GM23338 (cell line): ENCODE measurements at regions not wholly inside any gene's neighbourhood (a gene's known extent, or its start where the extent isn't known, plus 50 kb on each side); places are given as distances from the start of the nearest gene placed in this dataset.

Source experiments
- ATAC-seq: fragments of 200-7000 bp; cut with Tn5 transposase; 3 replicates; pipeline ENCODE4 v1.9.1; 2020
- DNase-seq: peaks from one replicate; pipeline ENCODE4 v3.0.0-alpha.2; 2015; ENCODE audit warnings: low spot score
- H2AFZ ChIP-seq: fragments of 200-600 bp; sonication (generic); 2 replicates; pipeline ENCODE4 v1.8.0; 2016; ENCODE audit warnings: antibody characterized with exemption, mild to moderate bottlenecking, moderate library complexity
- H3F3A ChIP-seq: fragments of 200-600 bp; sonication (generic); replicated peaks from 2 replicates; pipeline ENCODE4 v1.8.0; 2017; ENCODE audit warnings: antibody characterized with exemption, mixed run types, low read depth
- H3K27ac ChIP-seq: fragments of 200-600 bp; sonication (generic); 2 replicates; pipeline ENCODE4 v1.6.1; 2016; ENCODE audit warnings: low read depth
- H3K27me3 ChIP-seq: fragments of 200-600 bp; sonication (generic); 2 replicates; pipeline ENCODE4 v1.8.0; 2016; ENCODE audit warnings: mild to moderate bottlenecking, mixed run types, moderate library complexity; ENCODE audit not compliant: insufficient read depth
- H3K36me3 ChIP-seq: fragments of 200-600 bp; sonication (generic); 2 replicates; pipeline ENCODE4 v1.8.0; 2016; ENCODE audit warnings: mild to moderate bottlenecking; ENCODE audit not compliant: insufficient read depth
- H3K4me1 ChIP-seq: fragments of 200-600 bp; sonication (generic); 2 replicates; pipeline ENCODE4 v1.8.0; 2016; ENCODE audit warnings: mild to moderate bottlenecking, moderate library complexity; ENCODE audit not compliant: insufficient read depth
- H3K4me2 ChIP-seq: fragments of 200-600 bp; sonication (generic); 2 replicates; pipeline ENCODE4 v1.7.1; 2017; ENCODE audit warnings: mixed run types
- H3K4me3 ChIP-seq: fragments of 200-600 bp; sonication (generic); 2 replicates; pipeline ENCODE4 v1.6.1; 2016; ENCODE audit warnings: mixed run types
- H3K79me2 ChIP-seq: fragments of 200-600 bp; sonication (generic); replicated peaks from 2 replicates; pipeline ENCODE4 v1.8.0; 2017; ENCODE audit warnings: mild to moderate bottlenecking; ENCODE audit not compliant: insufficient read depth
- H3K9me2 ChIP-seq: fragments of 200-600 bp; sonication (generic); 2 replicates; pipeline ENCODE4 v1.8.0; 2017; ENCODE audit not compliant: insufficient read depth
- H4K20me1 ChIP-seq: fragments of 200-600 bp; sonication (generic); replicated peaks from 2 replicates; pipeline ENCODE4 v1.8.0; 2017; ENCODE audit warnings: mild to moderate bottlenecking; ENCODE audit not compliant: insufficient read depth
- H3K27ac Mint-ChIP-seq: 2 replicates; pipeline ENCODE4 v1.8.0; 2020; ENCODE audit warnings: inconsistent platforms, mild to moderate bottlenecking, moderate library complexity, mixed read lengths
- H3K27me3 Mint-ChIP-seq: 3 replicates; pipeline ENCODE4 v1.8.0; 2022; ENCODE audit warnings: low read depth, mild to moderate bottlenecking, moderate library complexity, mixed read lengths, inconsistent platforms; ENCODE audit not compliant: insufficient read depth, poor library complexity
- H3K36me3 Mint-ChIP-seq: 3 replicates; pipeline ENCODE4 v1.8.0; 2021; ENCODE audit warnings: low read depth, mild to moderate bottlenecking, inconsistent platforms, moderate library complexity, mixed read lengths
- H3K4me1 Mint-ChIP-seq: 3 replicates; pipeline ENCODE4 v1.8.0; 2020; ENCODE audit warnings: mild to moderate bottlenecking, inconsistent platforms, mixed read lengths
- H3K4me3 Mint-ChIP-seq: 3 replicates; pipeline ENCODE4 v1.8.0; 2021; ENCODE audit warnings: moderate library complexity, mild to moderate bottlenecking, inconsistent platforms, mixed read lengths
- H3K9me3 Mint-ChIP-seq: 3 replicates; pipeline ENCODE4 v1.8.0; 2020; ENCODE audit warnings: moderate library complexity, mild to moderate bottlenecking, inconsistent platforms, mixed read lengths
- CREB1 ChIP-seq: fragments of 250-450 bp; sonication (Bioruptor Pico); IDR thresholded peaks from 2 replicates; pipeline ENCODE4 v1.5.0; 2020; ENCODE audit warnings: low read depth, mild to moderate bottlenecking, moderate library complexity
- EZH2 ChIP-seq: fragments of 200-600 bp; sonication (generic); IDR thresholded peaks from one replicate; pipeline ENCODE4 v1.8.0; 2017; ENCODE audit warnings: antibody characterized with exemption, mild to moderate bottlenecking, low read depth; ENCODE audit not compliant: unreplicated experiment
- EZH2phosphoT487 ChIP-seq: fragments of 200-600 bp; sonication (generic); IDR thresholded peaks from one replicate; pipeline ENCODE4 v1.8.1; 2018; ENCODE audit warnings: antibody characterized with exemption; ENCODE audit not compliant: unreplicated experiment
- JUNB ChIP-seq: IDR thresholded peaks from one replicate; pipeline ENCODE4 v1.6.1; 2016; ENCODE audit warnings: antibody characterized with exemption; ENCODE audit not compliant: unreplicated experiment
- NANOG ChIP-seq: IDR thresholded peaks from 2 replicates; pipeline ENCODE4 v1.6.1; 2016; ENCODE audit warnings: antibody characterized with exemption, borderline replicate concordance
- POLR2AphosphoS5 ChIP-seq: IDR thresholded peaks from 2 replicates; pipeline ENCODE4 v1.6.1; 2016; ENCODE audit warnings: antibody characterized with exemption, low read depth
- STAT1 ChIP-seq: IDR thresholded peaks from one replicate; pipeline ENCODE4 v1.6.1; 2016; ENCODE audit warnings: antibody characterized with exemption; ENCODE audit not compliant: unreplicated experiment
- ZNF114 ChIP-seq: fragments of 250-450 bp; sonication (Bioruptor Pico); IDR thresholded peaks from 2 replicates; pipeline ENCODE4 v1.5.0; 2020; ENCODE audit warnings: mild to moderate bottlenecking, moderate library complexity
- ZNF331 ChIP-seq: fragments of 250-450 bp; sonication (Bioruptor Pico); IDR thresholded peaks from 2 replicates; pipeline ENCODE4 v1.5.0; 2020; ENCODE audit warnings: low read depth, mild to moderate bottlenecking, moderate library complexity
- TF ChIP-seq, protein P1 (sequence below), 2 experiments: fragments of 200-600 bp in 1 of 2; sonication (generic) in 1 of 2; conservative IDR thresholded peaks; 2 replicates each; pipeline versions ENCODE4 v1.5.1 to v1.6.1; 2016 to 2017; ENCODE audit warnings: antibody characterized with exemption in 2 of 2, low read depth in 2 of 2, mild to moderate bottlenecking in 2 of 2, moderate library complexity in 1 of 2
- TF ChIP-seq, protein P2 (sequence below): IDR thresholded peaks from one replicate; pipeline ENCODE4 v1.6.1; 2018; ENCODE audit warnings: antibody characterized with exemption; ENCODE audit not compliant: unreplicated experiment
- TF ChIP-seq, protein P3 (sequence below): fragments of 250-450 bp; sonication (Bioruptor Pico); IDR thresholded peaks from 2 replicates; pipeline ENCODE4 v1.5.0; 2020; ENCODE audit warnings: mild to moderate bottlenecking, moderate library complexity
- TF ChIP-seq, protein P4 (sequence below): IDR thresholded peaks from 2 replicates; pipeline ENCODE4 v1.6.1; 2016; ENCODE audit warnings: antibody characterized with exemption

DNA sequence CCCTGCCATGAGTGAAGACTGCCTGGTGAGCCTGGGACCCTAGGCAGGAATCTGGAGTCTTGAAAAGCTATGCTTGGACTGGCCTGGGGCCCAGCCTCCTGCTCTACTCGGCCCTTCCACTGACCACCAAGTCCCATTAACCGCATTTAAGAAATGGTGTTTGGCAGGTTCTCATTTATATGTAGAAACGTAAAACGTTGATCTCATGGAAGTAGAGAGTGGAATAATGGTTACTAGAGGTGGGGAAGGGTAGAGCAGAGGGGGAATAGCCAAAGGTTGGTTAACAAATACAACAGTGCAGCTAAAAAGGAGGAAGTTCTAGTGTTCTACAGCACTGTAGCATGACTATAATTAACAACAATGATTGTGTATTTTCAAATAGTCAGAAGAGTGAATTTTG lies 72.9 kb upstream of the EED start (continued):
- TF ChIP-seq, protein P1, sequence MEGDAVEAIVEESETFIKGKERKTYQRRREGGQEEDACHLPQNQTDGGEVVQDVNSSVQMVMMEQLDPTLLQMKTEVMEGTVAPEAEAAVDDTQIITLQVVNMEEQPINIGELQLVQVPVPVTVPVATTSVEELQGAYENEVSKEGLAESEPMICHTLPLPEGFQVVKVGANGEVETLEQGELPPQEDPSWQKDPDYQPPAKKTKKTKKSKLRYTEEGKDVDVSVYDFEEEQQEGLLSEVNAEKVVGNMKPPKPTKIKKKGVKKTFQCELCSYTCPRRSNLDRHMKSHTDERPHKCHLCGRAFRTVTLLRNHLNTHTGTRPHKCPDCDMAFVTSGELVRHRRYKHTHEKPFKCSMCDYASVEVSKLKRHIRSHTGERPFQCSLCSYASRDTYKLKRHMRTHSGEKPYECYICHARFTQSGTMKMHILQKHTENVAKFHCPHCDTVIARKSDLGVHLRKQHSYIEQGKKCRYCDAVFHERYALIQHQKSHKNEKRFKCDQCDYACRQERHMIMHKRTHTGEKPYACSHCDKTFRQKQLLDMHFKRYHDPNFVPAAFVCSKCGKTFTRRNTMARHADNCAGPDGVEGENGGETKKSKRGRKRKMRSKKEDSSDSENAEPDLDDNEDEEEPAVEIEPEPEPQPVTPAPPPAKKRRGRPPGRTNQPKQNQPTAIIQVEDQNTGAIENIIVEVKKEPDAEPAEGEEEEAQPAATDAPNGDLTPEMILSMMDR (conservative IDR thresholded peaks at IDR 0.05; ENCODE audit: low read depth in 2 of 2), result no peak
- TF ChIP-seq ZNF331 (CRISPR knock-in tag) (no peak), CREB1 (CRISPR knock-in tag) (no peak)

DNA sequence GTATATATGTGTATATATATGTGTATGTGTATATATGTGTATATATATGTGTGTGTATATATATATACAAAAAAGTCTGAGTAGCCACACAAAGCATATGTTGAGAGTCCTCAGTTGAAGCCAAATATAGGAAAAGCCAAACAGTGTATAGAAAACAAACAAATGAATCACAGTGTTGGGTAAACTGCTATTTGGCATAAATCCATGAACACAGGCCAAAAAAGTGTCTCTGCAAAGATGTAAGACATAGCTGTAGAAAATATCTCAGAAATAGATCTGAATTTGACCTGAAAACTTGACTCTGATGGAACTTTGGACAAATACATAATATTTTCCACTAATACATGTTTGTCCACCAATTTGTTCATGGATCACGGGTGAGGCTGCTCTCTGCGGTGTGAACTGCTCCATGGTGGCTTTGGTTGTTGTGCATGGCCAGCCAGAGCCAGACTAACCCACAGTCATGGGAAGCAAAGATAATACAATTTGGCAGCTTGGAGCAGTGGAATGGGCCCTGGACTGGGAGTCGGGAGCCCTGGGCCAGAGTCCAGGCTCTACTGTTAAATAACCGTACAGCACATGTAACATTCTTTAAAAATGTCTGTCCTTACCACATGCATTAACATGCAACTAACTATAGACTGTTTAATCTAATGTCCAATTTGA lies 76.9 kb upstream of the EED start:
- DNase-seq (no peak), ATAC-seq (no peak)
- Mint-ChIP-seq H3K4me1 (no peaks in the 10 kb centered on the region; the same call in 2 of the 3 replicates), H3K36me3 (no peaks in the 10 kb centered on the region), H3K27me3 (peaks cover 5% of the 10 kb centered on the region), H3K27ac (no peak overlapping the region), H3K4me3 (no peak overlapping the region), H3K9me3 (no peaks in the 10 kb centered on the region)
- Histone ChIP-seq H3K4me2 (no peak overlapping the region), H3K4me3 (no peak overlapping the region), H2AFZ (no peak overlapping the region), H3K4me1 (no peaks in the 10 kb centered on the region; the same call in 1 of the 2 replicates), H3K79me2 (no peaks in the 10 kb centered on the region), H3K27ac (no peak overlapping the region), H3K36me3 (no peaks in the 10 kb centered on the region), H3K9me2 (no peaks in the 10 kb centered on the region), H3F3A (no peaks in the 10 kb centered on the region), H4K20me1 (no peaks in the 10 kb centered on the region), H3K27me3 (no peaks in the 10 kb centered on the region)
- TF ChIP-seq POLR2AphosphoS5 (no peak), STAT1 (no peak), NANOG (no peak), EZH2 (no peak), ZNF331 (CRISPR knock-in tag) (no peak), CREB1 (CRISPR knock-in tag) (no peak), EZH2phosphoT487 (no peak), JUNB (no peak), ZNF114 (no peak)
- TF ChIP-seq, protein P2, sequence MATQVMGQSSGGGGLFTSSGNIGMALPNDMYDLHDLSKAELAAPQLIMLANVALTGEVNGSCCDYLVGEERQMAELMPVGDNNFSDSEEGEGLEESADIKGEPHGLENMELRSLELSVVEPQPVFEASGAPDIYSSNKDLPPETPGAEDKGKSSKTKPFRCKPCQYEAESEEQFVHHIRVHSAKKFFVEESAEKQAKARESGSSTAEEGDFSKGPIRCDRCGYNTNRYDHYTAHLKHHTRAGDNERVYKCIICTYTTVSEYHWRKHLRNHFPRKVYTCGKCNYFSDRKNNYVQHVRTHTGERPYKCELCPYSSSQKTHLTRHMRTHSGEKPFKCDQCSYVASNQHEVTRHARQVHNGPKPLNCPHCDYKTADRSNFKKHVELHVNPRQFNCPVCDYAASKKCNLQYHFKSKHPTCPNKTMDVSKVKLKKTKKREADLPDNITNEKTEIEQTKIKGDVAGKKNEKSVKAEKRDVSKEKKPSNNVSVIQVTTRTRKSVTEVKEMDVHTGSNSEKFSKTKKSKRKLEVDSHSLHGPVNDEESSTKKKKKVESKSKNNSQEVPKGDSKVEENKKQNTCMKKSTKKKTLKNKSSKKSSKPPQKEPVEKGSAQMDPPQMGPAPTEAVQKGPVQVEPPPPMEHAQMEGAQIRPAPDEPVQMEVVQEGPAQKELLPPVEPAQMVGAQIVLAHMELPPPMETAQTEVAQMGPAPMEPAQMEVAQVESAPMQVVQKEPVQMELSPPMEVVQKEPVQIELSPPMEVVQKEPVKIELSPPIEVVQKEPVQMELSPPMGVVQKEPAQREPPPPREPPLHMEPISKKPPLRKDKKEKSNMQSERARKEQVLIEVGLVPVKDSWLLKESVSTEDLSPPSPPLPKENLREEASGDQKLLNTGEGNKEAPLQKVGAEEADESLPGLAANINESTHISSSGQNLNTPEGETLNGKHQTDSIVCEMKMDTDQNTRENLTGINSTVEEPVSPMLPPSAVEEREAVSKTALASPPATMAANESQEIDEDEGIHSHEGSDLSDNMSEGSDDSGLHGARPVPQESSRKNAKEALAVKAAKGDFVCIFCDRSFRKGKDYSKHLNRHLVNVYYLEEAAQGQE, result no peak
- TF ChIP-seq, protein P3, sequence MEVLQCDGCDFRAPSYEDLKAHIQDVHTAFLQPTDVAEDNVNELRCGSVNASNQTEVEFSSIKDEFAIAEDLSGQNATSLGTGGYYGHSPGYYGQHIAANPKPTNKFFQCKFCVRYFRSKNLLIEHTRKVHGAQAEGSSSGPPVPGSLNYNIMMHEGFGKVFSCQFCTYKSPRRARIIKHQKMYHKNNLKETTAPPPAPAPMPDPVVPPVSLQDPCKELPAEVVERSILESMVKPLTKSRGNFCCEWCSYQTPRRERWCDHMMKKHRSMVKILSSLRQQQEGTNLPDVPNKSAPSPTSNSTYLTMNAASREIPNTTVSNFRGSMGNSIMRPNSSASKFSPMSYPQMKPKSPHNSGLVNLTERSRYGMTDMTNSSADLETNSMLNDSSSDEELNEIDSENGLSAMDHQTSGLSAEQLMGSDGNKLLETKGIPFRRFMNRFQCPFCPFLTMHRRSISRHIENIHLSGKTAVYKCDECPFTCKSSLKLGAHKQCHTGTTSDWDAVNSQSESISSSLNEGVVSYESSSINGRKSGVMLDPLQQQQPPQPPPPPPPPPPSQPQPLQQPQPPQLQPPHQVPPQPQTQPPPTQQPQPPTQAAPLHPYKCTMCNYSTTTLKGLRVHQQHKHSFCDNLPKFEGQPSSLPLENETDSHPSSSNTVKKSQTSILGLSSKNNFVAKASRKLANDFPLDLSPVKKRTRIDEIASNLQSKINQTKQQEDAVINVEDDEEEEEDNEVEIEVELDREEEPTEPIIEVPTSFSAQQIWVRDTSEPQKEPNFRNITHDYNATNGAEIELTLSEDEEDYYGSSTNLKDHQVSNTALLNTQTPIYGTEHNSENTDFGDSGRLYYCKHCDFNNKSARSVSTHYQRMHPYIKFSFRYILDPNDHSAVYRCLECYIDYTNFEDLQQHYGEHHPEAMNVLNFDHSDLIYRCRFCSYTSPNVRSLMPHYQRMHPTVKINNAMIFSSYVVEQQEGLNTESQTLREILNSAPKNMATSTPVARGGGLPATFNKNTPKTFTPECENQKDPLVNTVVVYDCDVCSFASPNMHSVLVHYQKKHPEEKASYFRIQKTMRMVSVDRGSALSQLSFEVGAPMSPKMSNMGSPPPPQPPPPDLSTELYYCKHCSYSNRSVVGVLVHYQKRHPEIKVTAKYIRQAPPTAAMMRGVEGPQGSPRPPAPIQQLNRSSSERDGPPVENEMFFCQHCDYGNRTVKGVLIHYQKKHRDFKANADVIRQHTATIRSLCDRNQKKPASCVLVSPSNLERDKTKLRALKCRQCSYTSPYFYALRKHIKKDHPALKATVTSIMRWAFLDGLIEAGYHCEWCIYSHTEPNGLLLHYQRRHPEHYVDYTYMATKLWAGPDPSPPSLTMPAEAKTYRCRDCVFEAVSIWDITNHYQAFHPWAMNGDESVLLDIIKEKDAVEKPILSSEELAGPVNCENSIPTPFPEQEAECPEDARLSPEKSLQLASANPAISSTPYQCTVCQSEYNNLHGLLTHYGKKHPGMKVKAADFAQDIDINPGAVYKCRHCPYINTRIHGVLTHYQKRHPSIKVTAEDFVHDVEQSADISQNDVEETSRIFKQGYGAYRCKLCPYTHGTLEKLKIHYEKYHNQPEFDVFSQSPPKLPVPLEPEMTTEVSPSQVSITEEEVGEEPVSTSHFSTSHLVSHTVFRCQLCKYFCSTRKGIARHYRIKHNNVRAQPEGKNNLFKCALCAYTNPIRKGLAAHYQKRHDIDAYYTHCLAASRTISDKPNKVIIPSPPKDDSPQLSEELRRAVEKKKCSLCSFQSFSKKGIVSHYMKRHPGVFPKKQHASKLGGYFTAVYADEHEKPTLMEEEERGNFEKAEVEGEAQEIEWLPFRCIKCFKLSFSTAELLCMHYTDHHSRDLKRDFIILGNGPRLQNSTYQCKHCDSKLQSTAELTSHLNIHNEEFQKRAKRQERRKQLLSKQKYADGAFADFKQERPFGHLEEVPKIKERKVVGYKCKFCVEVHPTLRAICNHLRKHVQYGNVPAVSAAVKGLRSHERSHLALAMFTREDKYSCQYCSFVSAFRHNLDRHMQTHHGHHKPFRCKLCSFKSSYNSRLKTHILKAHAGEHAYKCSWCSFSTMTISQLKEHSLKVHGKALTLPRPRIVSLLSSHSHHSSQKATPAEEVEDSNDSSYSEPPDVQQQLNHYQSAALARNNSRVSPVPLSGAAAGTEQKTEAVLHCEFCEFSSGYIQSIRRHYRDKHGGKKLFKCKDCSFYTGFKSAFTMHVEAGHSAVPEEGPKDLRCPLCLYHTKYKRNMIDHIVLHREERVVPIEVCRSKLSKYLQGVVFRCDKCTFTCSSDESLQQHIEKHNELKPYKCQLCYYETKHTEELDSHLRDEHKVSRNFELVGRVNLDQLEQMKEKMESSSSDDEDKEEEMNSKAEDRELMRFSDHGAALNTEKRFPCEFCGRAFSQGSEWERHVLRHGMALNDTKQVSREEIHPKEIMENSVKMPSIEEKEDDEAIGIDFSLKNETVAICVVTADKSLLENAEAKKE (CRISPR knock-in tag), result no peak
- TF ChIP-seq, protein P4, sequence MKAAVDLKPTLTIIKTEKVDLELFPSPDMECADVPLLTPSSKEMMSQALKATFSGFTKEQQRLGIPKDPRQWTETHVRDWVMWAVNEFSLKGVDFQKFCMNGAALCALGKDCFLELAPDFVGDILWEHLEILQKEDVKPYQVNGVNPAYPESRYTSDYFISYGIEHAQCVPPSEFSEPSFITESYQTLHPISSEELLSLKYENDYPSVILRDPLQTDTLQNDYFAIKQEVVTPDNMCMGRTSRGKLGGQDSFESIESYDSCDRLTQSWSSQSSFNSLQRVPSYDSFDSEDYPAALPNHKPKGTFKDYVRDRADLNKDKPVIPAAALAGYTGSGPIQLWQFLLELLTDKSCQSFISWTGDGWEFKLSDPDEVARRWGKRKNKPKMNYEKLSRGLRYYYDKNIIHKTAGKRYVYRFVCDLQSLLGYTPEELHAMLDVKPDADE, result no peak
